Right kidney (tissue), 1 donor: ENCODE measurements at regions not wholly inside any gene's neighbourhood (a gene's known extent, or its start where the extent isn't known, plus 50 kb on each side); places are given as distances from the start of the nearest gene placed in this dataset.

ENCODE experiments used
- DNase-seq: peaks from one replicate; pipeline ENCODE4 v3.0.0-alpha.2; 2016

DNA sequence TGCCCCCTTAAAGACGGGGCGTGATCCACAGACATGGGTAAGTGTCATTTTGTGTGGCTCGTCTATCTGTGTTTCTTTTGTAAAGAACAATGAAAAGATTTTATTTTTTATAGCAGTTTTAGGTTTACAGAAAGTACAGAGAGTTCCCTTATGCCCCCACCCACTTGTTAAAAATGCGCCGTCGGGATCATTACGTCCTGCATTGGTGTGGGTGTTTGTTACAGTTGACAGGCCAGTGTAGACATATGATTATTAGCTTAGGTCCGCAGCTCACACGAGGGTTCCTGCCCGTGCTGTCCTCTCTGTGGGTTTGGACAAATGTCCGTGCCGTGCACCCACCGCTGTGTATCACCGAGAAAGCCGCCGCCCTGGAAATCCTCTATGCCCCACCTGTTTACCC is 50.5 kb downstream of the RGS12 start:
- no peak for DNase-seq

DNA sequence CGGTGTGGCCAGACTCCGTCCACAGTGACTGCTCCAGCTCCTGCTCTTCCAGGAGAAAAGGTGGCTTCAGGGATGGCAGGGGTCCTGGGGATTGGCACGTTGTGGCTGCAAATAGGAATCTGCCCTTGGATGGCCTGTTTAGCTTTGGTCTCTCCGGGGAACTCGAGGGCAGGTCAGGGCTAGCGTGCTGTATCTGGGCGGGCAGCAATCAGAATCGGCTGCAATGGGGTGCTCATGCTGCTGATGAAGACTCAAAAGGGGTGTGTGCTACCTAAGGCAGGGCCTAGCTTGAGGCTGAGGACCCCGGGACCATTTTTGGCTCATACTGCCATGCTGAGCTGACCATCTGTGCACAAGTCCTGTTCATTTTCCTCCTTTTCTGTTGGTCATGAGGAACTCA is 51.3 kb downstream of the RGS12 start:
- DNase-seq, result no peak

DNA sequence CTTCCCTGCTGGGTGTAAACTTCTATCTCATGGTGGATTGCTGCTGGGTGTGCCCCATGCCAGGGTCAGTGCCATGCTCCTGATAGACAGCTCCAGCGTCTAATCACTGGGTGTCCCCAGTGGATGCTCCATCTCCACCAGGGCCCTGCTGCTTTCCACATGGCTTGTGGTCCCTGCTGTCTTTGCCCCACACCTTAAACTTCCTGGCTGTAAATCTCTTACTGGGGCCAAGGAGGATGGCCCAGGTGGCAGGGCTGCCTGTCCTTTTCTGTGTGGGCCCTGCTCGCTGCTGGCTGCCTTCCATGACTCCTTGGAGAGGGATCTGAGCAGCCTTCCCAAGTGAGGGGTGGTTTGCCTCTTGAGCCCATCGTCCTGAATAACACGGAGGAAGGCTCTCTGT is 51.8 kb downstream of the RGS12 start:
- no peak for DNase-seq

DNA sequence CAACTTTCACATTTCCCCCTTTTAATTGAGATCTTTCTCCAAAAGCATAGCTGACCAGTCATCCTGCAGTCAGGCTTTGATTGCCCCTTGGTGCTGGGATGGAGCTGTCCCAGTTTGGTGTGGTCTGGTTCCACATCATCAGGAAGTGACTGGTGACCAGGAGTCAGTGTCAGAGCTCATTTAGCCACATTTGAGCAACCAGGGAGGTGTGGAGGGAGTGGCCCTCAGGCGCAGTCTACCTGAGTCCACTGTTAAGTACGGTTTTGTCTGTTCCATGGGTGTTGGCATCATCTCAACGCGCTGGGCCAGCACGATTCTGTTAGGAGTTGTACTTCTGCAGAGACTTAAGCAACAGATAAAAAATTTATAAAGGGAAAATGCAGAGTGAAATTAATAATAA is 52.6 kb downstream of the RGS12 start:
- no peak for DNase-seq

DNA sequence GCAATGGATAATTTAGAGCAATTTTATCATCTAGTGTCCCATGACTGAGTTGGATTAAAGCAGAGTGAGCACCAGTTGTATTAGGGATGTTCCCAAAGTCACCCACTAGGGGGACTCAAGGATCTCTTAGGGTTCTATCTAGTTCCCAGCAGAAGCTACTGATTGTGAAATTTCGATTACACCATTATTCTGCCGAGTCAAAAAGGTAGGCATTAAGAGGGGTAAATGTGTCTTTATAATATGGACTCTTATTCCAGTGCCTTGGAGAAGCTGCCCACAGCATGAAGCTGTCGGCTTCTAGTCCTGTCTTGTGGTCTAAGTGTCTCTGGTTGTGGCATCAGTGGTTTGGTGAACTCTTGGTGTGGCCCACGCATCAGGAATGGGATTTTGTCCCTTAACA is 53.3 kb downstream of the RGS12 start:
- no peak for DNase-seq

DNA sequence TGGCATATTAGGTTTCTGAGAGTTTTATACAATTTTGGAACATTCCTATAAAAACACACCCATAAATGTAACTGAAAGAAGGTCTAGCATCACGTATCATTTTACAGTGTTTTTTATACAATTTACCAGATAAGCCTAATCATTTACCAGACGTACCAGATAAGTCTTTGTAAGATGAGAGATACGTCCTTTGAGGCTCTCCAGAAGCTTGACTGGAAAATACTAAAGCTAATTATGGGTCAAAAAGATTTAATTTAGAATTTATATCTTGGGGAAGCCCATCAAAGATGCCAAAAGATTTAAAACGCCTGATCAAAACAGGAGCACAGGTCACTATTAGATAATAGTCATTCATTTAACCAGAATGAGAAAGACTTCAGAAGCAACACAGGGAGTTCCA is 55.0 kb downstream of the RGS12 start:
- DNase-seq, result no peak

DNA sequence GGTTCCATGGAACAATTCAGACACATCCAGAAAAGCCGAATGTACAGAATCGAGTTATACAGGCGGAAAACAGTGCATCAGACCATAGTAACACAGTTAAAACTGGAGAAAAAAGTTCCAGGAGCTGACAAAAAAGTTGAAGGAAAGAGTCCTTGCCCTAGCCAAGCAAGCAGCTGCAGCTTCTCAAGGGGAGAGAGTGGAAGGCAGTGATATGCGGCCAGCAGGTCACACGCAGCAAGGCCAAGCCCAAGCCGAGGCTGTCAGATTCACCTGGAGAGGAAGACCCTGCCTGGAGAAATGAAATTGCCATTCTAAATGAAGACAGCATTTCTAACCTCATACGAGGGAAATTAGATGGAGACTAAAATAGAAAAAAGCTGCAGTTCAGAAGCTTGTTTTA is 55.8 kb downstream of the RGS12 start:
- DNase-seq, result no peak

DNA sequence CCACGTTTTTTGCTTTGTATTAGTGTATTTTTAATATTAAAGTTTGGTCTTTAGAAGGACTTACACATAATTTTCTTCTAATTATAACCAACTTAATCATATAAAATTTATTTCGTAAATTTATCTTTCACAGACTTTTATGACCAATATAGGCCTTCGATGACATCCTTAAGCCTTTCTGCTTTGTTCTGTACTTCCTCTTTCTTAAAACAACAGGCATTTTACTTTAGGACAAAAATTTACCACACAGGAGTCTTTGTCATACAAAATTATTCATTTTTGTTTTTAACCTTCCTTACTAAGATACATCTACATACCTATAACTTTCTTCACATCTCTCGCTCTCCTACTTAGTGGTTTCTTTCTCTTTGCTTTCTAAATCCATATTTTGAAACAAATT is 56.3 kb downstream of the RGS12 start:
- no peak for DNase-seq

DNA sequence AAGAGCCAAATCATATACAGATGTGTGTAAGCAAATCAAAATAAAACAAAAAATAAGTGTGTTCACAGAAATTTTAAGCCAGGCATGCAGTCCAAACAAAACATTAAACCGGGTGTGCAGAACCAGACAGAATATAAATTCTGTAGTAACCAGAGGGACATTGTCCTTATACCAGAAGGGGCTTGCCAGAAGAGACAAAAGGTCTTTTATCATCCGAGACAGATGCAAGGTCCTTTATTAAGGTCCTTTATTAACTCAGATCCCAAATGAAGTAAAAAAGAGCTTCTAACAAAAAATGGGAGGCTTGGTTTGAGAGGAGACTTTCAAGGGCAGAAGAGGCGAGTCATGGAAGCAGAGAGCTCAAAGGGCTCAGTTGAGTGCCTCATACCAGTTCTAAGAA is 59.2 kb downstream of the RGS12 start:
- DNase-seq, result no peak

DNA sequence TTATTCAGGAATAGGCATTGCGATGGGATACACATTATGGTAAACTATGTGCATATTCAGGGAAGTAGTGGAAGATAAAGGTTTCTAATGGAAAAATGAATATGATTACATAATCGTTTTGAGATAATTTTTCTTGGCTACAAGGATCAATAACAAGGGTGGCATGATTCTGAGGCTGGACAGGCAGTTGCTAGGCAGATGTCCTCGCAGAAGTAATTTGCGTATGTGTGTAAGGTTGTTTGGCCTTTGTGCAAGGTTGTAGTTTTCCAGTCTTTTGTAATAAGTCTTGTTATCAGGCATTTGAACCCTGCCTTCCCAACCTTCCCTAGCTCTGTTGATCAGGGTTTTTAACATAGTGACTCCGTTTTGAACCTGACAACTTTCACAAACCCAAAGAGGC is 59.7 kb downstream of the RGS12 start:
- DNase-seq, result no peak

DNA sequence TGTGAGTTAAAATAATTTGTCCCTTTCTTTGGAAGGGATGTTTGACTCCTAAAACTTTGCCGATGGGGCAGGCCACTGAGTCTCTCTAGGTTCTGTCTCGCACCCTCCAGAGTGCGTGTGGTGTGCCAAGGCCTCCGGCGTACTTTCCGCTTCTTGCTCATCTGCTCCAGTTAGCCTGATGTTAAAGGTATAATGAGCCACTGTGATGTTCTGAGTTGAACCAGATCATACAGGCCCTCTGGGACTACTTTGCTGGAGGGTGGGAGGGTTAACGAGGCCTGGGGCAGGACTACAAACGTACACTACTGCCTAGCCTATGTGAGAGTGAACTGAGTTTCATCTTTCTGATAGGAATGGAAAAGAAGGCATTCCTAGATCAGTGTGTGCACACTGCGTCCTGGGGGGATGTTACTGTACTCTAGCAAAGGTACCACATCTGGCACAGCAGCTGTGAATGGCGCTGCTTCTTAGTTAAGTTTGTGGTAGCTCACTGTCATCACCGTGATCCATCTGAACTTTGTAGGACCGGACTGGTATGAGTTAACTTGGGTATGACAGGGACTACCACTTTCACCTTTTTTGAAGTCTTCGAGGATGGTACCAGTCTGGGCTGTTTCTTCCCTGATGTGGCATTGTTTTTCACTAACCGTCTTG is 60.2 kb downstream of the RGS12 start:
- DNase-seq, result no peak

DNA sequence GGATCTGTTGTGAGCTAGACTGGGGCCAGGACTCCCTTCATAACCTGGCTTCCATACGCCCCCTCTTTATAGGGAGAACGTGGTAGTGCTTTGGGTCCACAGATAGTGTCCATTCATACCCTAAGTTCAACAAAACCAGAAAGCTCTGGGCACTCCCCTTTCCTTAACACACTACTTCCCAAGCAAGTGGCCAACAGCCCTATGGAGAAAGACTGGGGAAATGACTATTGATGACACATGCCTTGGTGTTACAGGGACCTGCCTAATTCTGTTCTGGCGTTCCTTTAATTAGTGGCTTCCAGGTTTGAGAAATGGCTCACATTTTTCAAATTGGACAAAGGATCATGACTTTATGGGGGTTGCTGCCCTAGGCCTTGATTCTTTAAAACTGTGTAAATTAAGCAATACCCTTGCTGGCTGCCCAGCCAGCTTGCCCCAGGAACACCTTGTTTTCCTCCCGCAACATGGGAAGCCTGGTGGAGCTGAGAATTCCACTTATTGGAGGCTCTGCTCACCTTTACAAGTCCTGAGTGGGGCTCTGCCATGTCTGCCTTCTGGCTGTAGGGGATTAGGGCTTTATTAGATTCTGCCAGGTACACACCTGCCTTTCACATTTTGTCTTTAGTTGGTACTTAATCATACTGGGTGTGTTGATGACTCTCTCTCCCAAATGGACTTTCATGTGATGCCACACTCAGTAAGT is 61.1 kb downstream of the RGS12 start:
- no peak for DNase-seq

DNA sequence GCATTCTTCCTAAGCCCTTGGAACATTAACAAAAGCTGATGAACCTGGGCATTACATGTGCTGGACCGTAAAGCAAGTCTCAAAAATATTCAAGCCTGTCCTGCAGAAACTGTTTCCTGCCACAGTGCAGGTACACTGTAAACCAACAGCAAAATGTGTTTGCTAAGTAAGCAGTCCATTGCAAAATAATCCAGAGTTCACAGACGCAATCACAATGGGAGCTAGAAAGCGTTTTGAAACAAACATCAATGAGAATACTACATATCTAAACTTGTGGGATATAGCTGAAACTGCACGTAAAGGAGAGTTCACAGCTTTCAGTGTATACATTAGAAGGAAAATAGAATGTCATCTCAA is 61.6 kb downstream of the RGS12 start:
- DNase-seq, result no peak

DNA sequence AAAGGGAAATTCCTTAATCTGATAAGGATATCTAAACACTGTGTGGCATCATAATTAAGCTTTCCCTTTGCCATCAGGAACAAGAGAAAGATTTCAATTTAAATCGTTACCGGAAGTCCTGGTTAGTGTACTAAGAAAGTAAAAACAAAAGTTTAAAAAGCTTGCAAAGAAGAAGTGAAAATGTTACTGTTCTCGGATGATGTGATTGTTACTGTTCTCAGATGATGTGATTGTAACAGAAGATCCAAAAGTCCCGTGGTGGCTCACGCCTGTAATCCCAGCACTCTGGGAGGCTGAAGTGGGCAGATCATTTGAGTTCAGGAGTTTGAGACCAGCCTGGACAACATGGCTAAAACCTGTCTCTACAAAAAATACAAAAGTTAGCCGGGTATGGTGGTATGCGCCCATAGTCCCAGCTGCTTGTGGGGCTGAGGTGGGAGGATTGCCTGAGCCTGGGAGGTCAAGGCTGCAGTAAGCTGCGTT is 62.5 kb downstream of the RGS12 start:
- DNase-seq, result no peak

DNA sequence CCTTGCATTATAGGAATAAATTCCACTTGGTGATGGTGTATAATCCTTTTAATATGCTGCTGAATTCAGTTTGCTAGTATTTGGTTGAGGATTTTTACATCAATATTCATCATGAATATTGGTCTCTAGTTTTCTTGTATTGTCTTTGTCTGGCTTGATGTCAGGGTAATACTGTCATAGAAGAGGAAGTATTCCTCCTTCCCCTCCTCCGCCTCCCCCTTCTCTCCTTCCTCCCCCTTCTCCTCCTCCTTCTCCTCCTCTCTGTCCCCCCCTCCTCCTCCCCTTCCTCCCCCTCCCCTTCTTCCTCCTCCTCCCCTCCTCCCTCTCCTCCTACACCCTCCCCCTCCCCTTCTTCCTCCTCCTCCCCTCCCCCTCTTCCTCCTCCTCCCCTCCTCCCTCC is 65.8 kb downstream of the RGS12 start:
- DNase-seq, result no peak

DNA sequence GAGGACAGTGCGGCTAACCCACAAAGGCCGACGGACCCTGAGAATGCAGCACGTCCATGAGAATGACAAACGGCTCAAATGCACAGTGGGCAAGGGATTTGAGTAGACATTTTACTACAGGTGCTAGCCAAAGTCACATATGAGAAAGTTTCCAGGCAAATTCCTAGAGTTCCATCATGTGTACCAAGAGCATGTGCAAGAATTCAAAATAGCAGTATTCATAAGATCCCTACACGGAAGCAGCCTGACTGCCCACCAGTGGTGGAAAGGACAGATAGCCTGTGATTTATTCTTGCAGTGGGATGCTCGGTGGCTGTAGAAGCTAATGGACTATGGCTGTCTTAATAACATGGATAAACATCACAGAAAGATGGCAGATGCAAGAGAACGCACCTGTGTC is 68.0 kb downstream of the RGS12 start:
- no peak for DNase-seq

DNA sequence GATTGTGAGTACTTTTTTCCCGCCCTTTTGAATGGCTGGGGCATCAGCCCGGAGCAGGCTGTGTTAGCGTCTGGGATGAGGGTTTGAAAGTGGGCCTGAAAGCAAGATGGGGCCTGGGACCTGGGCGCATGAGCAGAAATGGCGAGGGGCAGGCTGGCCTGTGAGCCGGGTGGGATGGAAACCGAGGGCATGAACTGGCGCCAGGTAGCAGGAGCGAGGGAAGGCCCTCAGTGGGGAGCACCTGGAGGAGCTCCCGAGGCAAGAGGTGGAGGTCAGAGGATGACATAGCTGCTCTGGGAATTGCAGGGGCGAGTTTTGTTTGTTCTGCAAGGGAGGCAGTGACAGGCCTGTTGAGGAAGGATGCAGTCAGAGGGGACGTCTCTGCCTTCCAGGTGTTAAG is 68.6 kb downstream of the RGS12 start:
- no peak for DNase-seq

DNA sequence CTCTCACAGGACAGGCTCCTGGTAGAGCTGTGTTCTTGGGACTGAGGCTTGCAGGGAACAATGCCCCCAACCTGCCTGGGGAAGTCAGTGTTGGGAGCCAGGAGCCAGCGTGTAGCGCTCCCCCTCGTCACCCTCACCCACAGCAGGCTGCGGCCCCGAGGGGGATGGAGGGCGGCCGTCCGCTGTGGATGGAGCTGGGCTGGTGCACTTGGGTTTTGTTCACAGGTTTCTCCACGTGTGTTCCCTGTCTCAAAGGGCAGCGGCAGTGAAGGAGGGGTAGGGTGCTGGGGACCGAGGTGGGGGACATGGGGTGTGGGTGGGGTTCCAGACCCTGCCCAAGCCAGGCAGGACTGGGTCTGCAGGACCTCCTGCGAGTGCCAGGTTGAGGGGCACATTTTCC is 69.1 kb downstream of the RGS12 start:
- DNase-seq, result no peak

DNA sequence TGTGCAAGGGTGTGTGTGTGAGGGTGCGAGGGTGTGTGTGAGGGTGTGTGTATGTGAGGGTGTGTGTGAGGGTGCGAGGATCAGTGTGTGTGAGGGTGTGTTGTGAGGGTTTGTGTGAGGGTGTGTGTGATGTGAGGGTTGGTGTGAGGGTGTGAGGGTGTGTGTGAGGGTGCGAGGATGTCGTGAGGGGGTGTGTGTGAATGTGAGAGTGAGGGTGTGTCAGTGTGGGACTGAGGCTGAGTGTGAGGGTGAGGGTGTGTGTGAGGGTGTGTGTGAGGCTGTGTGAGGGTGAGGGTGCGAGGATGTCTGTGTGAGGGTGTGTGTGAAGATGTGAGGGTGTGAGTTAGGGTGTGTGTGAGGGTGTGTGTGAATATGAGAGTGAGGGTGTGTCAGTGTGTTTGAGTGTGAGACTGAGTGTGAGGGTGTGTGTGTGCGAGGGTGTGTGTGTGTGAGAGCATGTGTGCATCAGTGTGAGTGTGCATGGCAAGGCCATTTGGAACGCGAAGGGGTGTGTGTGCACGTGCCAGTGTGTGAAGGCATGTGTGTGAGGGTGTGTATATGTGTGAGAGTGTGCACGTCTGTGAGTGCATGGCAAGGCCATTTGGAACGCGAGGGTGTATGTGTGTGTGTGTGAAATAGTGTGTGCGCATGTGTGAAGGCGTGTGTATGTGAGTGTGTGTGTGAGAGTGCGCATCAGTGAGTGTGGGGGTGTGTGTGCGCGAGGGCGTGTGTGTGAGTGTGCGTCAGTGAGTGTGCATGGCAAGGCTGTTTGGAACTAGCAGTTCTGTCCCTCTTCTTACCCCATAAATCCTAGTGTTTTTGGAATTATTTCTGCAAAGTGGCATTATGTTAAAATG is 69.8 kb downstream of the RGS12 start:
- no peak for DNase-seq

DNA sequence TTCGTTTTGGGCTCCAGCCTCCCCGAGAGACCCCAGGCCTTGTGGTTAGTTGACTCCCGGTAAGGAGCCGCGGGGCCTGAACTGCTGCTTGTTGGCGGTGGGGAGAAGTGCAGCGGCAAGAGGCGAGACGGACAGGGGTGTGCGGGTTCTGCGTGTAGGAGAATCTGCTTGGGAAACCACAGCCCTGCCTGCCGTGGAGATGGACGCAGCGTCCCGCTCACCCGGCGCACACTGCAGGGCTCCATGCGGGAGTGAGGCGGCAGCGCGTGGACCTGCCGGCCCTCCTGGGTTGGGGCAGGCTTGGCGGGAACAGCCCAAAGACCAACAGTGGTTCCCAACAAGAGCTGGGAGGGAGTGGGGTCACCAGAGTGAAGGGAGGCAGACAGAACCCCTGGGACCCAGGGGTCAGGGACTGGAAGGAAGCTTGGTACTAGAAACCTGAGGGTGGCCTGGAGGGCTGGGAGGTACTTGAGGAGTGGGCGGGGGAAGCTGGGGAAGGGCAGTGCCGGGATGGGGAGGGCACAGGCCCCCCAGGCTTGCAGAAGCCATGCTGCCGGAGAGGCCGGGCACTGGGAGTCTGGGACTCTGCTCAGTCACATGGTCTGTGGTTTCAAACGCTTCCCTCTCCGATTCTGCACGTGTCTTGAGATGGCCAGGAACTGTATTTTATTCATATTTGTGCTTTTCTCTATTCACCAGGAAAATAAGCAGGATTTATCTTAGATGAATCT is 70.8 kb downstream of the RGS12 start:
- DNase-seq, result no peak

DNA sequence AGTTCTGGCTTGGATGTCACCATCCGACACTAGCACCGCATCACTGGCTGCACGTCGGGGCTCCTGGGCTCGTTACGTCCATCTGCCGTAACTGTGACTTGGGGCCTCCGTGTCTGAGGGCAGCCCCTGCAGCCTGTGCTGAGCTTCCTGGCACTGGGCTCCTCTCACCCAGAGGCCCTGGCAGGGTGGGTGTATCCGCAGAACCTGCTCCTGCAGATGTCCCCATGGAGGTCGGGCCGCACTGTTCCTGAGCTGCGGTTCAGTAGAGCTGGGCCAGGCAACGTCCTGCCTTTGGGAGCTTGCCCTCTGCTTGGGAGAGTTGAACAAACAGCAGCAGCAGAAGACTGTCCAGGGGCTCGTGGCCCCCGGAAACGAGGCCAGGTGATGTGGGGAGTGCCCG is 71.4 kb downstream of the RGS12 start:
- no peak for DNase-seq

DNA sequence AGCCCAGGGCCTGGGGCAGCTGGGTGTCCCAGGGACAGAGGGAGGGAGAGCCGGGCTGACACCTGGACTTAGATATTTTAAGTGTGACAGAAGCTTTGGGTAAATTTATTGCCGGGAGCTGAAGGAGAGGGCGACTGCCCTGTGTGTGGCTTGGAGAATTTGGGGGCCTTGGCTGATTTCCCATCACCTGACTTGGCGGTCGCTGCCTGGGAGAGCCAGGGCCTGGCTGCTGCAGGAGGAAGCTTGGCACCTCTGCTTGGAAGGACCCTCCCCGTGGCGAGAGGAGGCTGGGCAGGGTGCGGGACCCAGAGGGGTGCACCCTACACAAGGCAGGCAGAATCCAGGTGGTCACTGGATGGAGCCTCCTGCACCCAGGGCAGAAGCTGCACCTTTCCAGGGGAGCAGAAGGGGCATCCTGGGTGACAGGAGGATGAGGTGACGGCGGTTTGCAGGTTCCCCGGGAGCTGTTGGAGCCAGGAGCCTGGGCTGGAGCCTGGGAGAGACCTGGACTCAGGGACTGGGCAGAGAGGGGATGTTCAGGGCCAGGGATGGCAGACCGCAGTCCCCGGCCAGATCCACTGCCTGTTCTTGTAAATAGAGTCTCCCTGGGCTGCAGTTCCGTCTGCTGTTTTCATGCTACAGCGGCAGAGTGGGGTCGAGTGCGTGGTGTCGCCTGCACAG is 72.0 kb downstream of the RGS12 start:
- no peak for DNase-seq
